GM12878 (cell line): ENCODE measurements at regions not wholly inside any gene's neighbourhood (a gene's known extent, or its start where the extent isn't known, plus 50 kb on each side); places are given as distances from the start of the nearest gene placed in this dataset.

Experiments
- ATAC-seq: fragments of 200-7000 bp; cut with Tn5 transposase; 3 replicates; pipeline ENCODE4 v1.9.1; 2020; ENCODE audit warnings: mild to moderate bottlenecking, moderate library complexity
- BruUV-seq: library from RNA; stranded (reverse); fragments of 400-500 nt; replicated peaks from 2 replicates; lab custom pipeline; 2021; lab: Mats Ljungman, UMichigan
- CTCF ChIA-PET: fragments of 300-600 bp; sonication (Branson Sonifier 250); formaldehyde crosslinking; extraction: SDS; loops from one replicate; lab custom pipeline; 2021; ENCODE audit warnings: inconsistent platforms; lab: Yijun Ruan, JAX
- POLR2A ChIA-PET: fragments of 350-600 bp; formaldehyde crosslinking; extraction: SDS; loops from one replicate; lab custom pipeline; 2021; ENCODE audit warnings: inconsistent platforms; lab: Charles Lee
- RAD21 ChIA-PET: fragments of 300-600 bp; sonication (Branson Sonifier 250); formaldehyde crosslinking; loops from one replicate; lab custom pipeline; 2023; ENCODE audit warnings: antibody characterized with exemption; ENCODE audit not compliant: unreplicated experiment; lab: Charles Lee
- SMC1A ChIA-PET: fragments of 300-600 bp; sonication (Branson Sonifier 250); formaldehyde crosslinking; loops from one replicate; lab custom pipeline; 2023; ENCODE audit not compliant: unreplicated experiment, uncharacterized antibody; lab: Charles Lee
- DNase-seq: peaks from one replicate; pipeline ENCODE4 v3.0.0-alpha.2; 2011; ENCODE audit warnings: low read depth, low spot score
- FAIRE-seq: peaks from 3 replicates; lab custom pipeline; 2011; peaks lifted over from hg19 to GRCh38; lab: Jason Lieb, UNC
- H2AFZ ChIP-seq: 2 replicates; pipeline ENCODE4 v1.6.0; 2011; ENCODE audit warnings: low read depth, low read length, control low read depth; ENCODE audit not compliant: control insufficient read depth
- H3K27ac ChIP-seq: 2 replicates; pipeline ENCODE4 v1.5.1; 2011; ENCODE audit warnings: control low read depth; ENCODE audit not compliant: control insufficient read depth, insufficient read depth
- H3K27me3 ChIP-seq, 2 experiments: replicated peaks in 1 of 2; 2 replicates each; pipeline versions ENCODE4 v1.6.0 to v1.6.1; 2011; ENCODE audit warnings: low read length in 1 of 2; ENCODE audit not compliant: control insufficient read depth in 2 of 2, insufficient read depth in 2 of 2
- H3K36me3 ChIP-seq, 2 experiments: 2 replicates each; pipeline ENCODE4 v1.5.1; 2011; ENCODE audit warnings: low read length in 1 of 2; ENCODE audit not compliant: control insufficient read depth in 2 of 2, insufficient read depth in 2 of 2
- H3K4me1 ChIP-seq: 2 replicates; pipeline ENCODE4 v1.6.1; 2011; ENCODE audit warnings: mild to moderate bottlenecking, low read length, moderate library complexity, mixed read lengths; ENCODE audit not compliant: control insufficient read depth, insufficient read depth
- H3K4me2 ChIP-seq: 2 replicates; pipeline ENCODE4 v1.6.0; 2011; ENCODE audit warnings: control low read depth; ENCODE audit not compliant: control insufficient read depth, insufficient read depth
- H3K4me3 ChIP-seq: fragments of 200-600 bp; sonication (generic); 2 replicates; pipeline ENCODE4 v1.5.1; 2016
- H3K79me2 ChIP-seq: 2 replicates; pipeline ENCODE4 v1.6.0; 2011; ENCODE audit warnings: low read length; ENCODE audit not compliant: control insufficient read depth, insufficient read depth
- H3K9ac ChIP-seq: 2 replicates; pipeline ENCODE4 v1.8.0; 2011; ENCODE audit warnings: low read length, control low read depth, mixed read lengths; ENCODE audit not compliant: control insufficient read depth, insufficient read depth
- H3K9me3 ChIP-seq: replicated peaks from 3 replicates; pipeline ENCODE4 v1.5.1; 2011; ENCODE audit warnings: mild to moderate bottlenecking, low read length; ENCODE audit not compliant: control insufficient read depth, insufficient read depth
- H4K20me1 ChIP-seq: 2 replicates; pipeline ENCODE4 v1.6.0; 2011; ENCODE audit not compliant: control insufficient read depth, insufficient read depth
- ATF3 ChIP-seq: IDR thresholded peaks from 2 replicates; pipeline ENCODE4 v1.6.1; 2011; ENCODE audit warnings: low read depth, mild to moderate bottlenecking, low read length, moderate library complexity, borderline replicate concordance; ENCODE audit errors: extremely low read depth
- ATF7 ChIP-seq: fragments of 450-650 bp; IDR thresholded peaks from 2 replicates; pipeline ENCODE4 v1.6.1; 2016; ENCODE audit warnings: low read depth, mild to moderate bottlenecking
- BHLHE40 ChIP-seq, 2 experiments: fragments of 450-650 bp in 1 of 2; IDR thresholded peaks; 2 replicates each; pipeline ENCODE4 v1.6.1; 2011 to 2017; ENCODE audit warnings: low read depth in 2 of 2, borderline replicate concordance in 1 of 2, improper control_type of control experiment in 1 of 2, low read length in 1 of 2, mild to moderate bottlenecking in 1 of 2
- ELK1 ChIP-seq: IDR thresholded peaks from 2 replicates; pipeline ENCODE4 v1.6.1; 2012; ENCODE audit warnings: low read depth, low read length, improper control_type of control experiment
- GABPA ChIP-seq: IDR thresholded peaks from 2 replicates; pipeline ENCODE4 v1.6.1; 2014; ENCODE audit warnings: antibody characterized with exemption, low read depth, mild to moderate bottlenecking, inconsistent platforms
- HCFC1 ChIP-seq: fragments of 150-350 bp; IDR thresholded peaks from 2 replicates; pipeline ENCODE4 v1.6.1; 2014; ENCODE audit warnings: low read length
- HDGF ChIP-seq: fragments of 450-650 bp; IDR thresholded peaks from 2 replicates; pipeline ENCODE4 v1.6.1; 2016; ENCODE audit warnings: antibody characterized with exemption
- JUND ChIP-seq: IDR thresholded peaks from 2 replicates; pipeline ENCODE4 v1.6.1; 2012; ENCODE audit warnings: low read depth, mild to moderate bottlenecking, low read length, improper control_type of control experiment, moderate library complexity
- KAT2A ChIP-seq: conservative IDR thresholded peaks from 2 replicates; pipeline ENCODE4 v1.6.1; 2011; ENCODE audit warnings: low read depth, low read length; ENCODE audit not compliant: control insufficient read depth
- NFYB ChIP-seq: IDR thresholded peaks from 2 replicates; pipeline ENCODE4 v1.6.1; 2011; ENCODE audit warnings: low read depth, mild to moderate bottlenecking, low read length, improper control_type of control experiment, moderate library complexity; ENCODE audit not compliant: insufficient read depth
- POLR2AphosphoS5 ChIP-seq: IDR thresholded peaks from 2 replicates; pipeline ENCODE4 v1.6.1; 2011; ENCODE audit warnings: mild to moderate bottlenecking, low read length, inconsistent platforms
- POU2F2 ChIP-seq: IDR thresholded peaks from 3 replicates; pipeline ENCODE4 v1.6.1; 2011; ENCODE audit warnings: low read depth, mild to moderate bottlenecking, low read length, borderline replicate concordance
- SMARCA5 ChIP-seq: fragments of 450-650 bp; IDR thresholded peaks from 2 replicates; pipeline ENCODE4 v1.6.1; 2017; ENCODE audit warnings: mild to moderate bottlenecking
- STAT1 ChIP-seq: fragments of 450-650 bp; conservative IDR thresholded peaks from 2 replicates; pipeline ENCODE4 v1.6.1; 2014; ENCODE audit warnings: antibody characterized with exemption, mild to moderate bottlenecking
- SUPT20H ChIP-seq: IDR thresholded peaks from 2 replicates; pipeline ENCODE4 v1.6.1; 2011; ENCODE audit warnings: low read depth, mild to moderate bottlenecking, low read length, moderate library complexity, borderline replicate concordance; ENCODE audit not compliant: control insufficient read depth
- TBL1XR1 ChIP-seq: IDR thresholded peaks from 2 replicates; pipeline ENCODE4 v1.6.1; 2012; ENCODE audit warnings: low read depth, low read length, improper control_type of control experiment
- TCF3 ChIP-seq: IDR thresholded peaks from 2 replicates; pipeline ENCODE4 v1.6.1; 2012; ENCODE audit warnings: low read depth, mild to moderate bottlenecking, low read length, borderline replicate concordance; ENCODE audit not compliant: insufficient read depth
- WGBS: methylation state at CpG from one replicate; pipeline ENCODE4 v1.1.6; 2016; ENCODE audit warnings: low lambda C conversion rate; ENCODE audit not compliant: insufficient replicate concordance, insufficient coverage; ENCODE audit errors: missing lambda C conversion rate; 5-methylcytosine and 5-hydroxymethylcytosine counted together
- in situ Hi-C: fragments of 300-500 bp; cut with MboI; formaldehyde crosslinking; loops from 9 replicates; pipeline ENCODE4 v1.14.3; 2018; ENCODE audit warnings: mixed read lengths
- intact Hi-C: fragments of 100-400 bp; cut with micrococcal nuclease; formaldehyde crosslinking; loops from one replicate; pipeline ENCODE4 v1.14.2; 2022; ENCODE audit not compliant: unreplicated experiment
- TF ChIP-seq, protein P1 (sequence below): IDR thresholded peaks from 2 replicates; pipeline ENCODE4 v1.6.1; 2011; ENCODE audit warnings: mild to moderate bottlenecking, low read depth, low read length, moderate library complexity; ENCODE audit not compliant: insufficient replicate concordance
- TF ChIP-seq, protein P2 (sequence below): fragments of 450-650 bp; IDR thresholded peaks from 2 replicates; pipeline ENCODE4 v1.6.1; 2014; ENCODE audit warnings: mild to moderate bottlenecking

- intact Hi-C loops = no loop called here
- SMC1A ChIA-PET = interaction anchor here (0.7 kb wide), 1 partner anchor 98 kb away, joined by 3 read pairs; no protein-coding TSS in a partner anchor
- TF ChIP-seq BHLHE40 (IDR thresholded peaks at IDR 0.05; ENCODE audit: borderline replicate concordance in 1 of 2, low read depth in 2 of 2, low read length in 1 of 2) = no peak
- no peak for TF ChIP-seq STAT1
- no peak for TF ChIP-seq POU2F2
- TF ChIP-seq KAT2A = no peak
- TF ChIP-seq TCF3 = no peak
- TF ChIP-seq ATF3 = no peak
- no peak for TF ChIP-seq TBL1XR1
- no peak for TF ChIP-seq HCFC1
- TF ChIP-seq, protein P1, sequence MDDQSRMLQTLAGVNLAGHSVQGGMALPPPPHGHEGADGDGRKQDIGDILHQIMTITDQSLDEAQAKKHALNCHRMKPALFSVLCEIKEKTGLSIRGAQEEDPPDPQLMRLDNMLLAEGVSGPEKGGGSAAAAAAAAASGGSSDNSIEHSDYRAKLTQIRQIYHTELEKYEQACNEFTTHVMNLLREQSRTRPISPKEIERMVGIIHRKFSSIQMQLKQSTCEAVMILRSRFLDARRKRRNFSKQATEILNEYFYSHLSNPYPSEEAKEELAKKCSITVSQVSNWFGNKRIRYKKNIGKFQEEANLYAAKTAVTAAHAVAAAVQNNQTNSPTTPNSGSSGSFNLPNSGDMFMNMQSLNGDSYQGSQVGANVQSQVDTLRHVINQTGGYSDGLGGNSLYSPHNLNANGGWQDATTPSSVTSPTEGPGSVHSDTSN = no peak
- no peak for TF ChIP-seq GABPA
- TF ChIP-seq JUND = no peak
- TF ChIP-seq ELK1 = no peak
- no peak for TF ChIP-seq ATF7
- no peak for TF ChIP-seq SMARCA5
- TF ChIP-seq NFYB = no peak
- no peak for TF ChIP-seq SUPT20H
- TF ChIP-seq, protein P2, sequence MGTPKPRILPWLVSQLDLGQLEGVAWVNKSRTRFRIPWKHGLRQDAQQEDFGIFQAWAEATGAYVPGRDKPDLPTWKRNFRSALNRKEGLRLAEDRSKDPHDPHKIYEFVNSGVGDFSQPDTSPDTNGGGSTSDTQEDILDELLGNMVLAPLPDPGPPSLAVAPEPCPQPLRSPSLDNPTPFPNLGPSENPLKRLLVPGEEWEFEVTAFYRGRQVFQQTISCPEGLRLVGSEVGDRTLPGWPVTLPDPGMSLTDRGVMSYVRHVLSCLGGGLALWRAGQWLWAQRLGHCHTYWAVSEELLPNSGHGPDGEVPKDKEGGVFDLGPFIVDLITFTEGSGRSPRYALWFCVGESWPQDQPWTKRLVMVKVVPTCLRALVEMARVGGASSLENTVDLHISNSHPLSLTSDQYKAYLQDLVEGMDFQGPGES = no peak
- TF ChIP-seq POLR2AphosphoS5 = no peak
- no peak for TF ChIP-seq HDGF
These were observed 151.8 kb downstream of the LRRN1 start for GRCh38 chr3:3951071-3951470.

More at GRCh38 chr3:3951071-3951470, 151.8 kb downstream of the LRRN1 start:
- Histone ChIP-seq H3K9ac (no peak overlapping the region), H3K36me3 (no peaks in the 10 kb centered on the region), H3K27me3 (no peaks in the 10 kb centered on the region), H3K9me3 (no peaks in the 10 kb centered on the region), H3K4me1 (no peaks in the 10 kb centered on the region), H3K79me2 (no peaks in the 10 kb centered on the region), H3K4me2 (no peak overlapping the region), H4K20me1 (no peaks in the 10 kb centered on the region), H2AFZ (no peak overlapping the region), H3K4me3 (no peak overlapping the region), H3K27ac (no peak overlapping the region)
- WGBS = 0% methylated on average over 1 of the region's 1 CpG
- in situ Hi-C loops = no loop called here
- no peak for DNase-seq
- ChIA-PET POLR2A (no interaction called here), CTCF (interaction anchor here (1.3 kb wide), 1 partner anchor 47 kb away, joined by 4 read pairs; no protein-coding TSS in a partner anchor), RAD21 (no interaction called here)
- ATAC-seq = no peak
- FAIRE-seq = no peak
- no TSS peak for BruUV-seq
